Adipose tissue (tissue), 3 donors: ENCODE measurements at regions not wholly inside any gene's neighbourhood (a gene's known extent, or its start where the extent isn't known, plus 50 kb on each side); places are given as distances from the start of the nearest gene placed in this dataset.
"Not testable (repeated sequence)": the region's sequence is repeated elsewhere in the genome, so short reads cannot be mapped to it uniquely, and the experiment has no call there.

ENCODE experiments used
- H3K27ac ChIP-seq: one replicate; pipeline ENCODE4 v1.5.1; 2013; ENCODE audit warnings: low read depth, low read length
- WGBS, 3 donors: extraction: QIAGEN DNeasy Blood & Tissue Kit; methylation state at CpG; one replicate each; pipeline ENCODE4 v1.1.7; 2013; 5-methylcytosine and 5-hydroxymethylcytosine counted together
- donor health status: healthy with polysubstance abuse.
- donor health status: Bipolar disorder and iron deficiency.
- donor health status: healthy.

GRCh38 chr1:219417610-219418009, 195.3 kb downstream of the ZC3H11B start:
- 87 to 94% (median 93%) methylated on average over 3 of the region's 3 CpGs for WGBS, 3 donors

GRCh38 chr1:219416598-219417238, 196.2 kb downstream of the ZC3H11B start:
- 26 to 31% (median 30%) methylated on average over 1 of the region's 1 CpG for WGBS, 3 donors
- H3K27ac ChIP-seq = no peak overlapping the region

More at GRCh38 chr1:219417610-219418009, 195.3 kb downstream of the ZC3H11B start:
- H3K27ac ChIP-seq = no peak overlapping the region

GRCh38 chr1:219415915-219416314, 197.0 kb downstream of the ZC3H11B start:
- 94 to 96% (median 94%) methylated on average over 2 of the region's 2 CpGs for WGBS, 3 donors

GRCh38 chr1:219415433-219415832, 197.5 kb downstream of the ZC3H11B start:
- WGBS, 3 donors = 94 to 100% (median 95%) methylated on average over 2 of the region's 2 CpGs

More at GRCh38 chr1:219415915-219416314, 197.0 kb downstream of the ZC3H11B start:
- no peak overlapping the region for H3K27ac ChIP-seq

GRCh38 chr1:219414250-219414649, 198.7 kb downstream of the ZC3H11B start:
- 84 to 91% (median 86%) methylated on average over 4 of the region's 4 CpGs for WGBS, 3 donors
- H3K27ac ChIP-seq = no peak overlapping the region

More at GRCh38 chr1:219415433-219415832, 197.5 kb downstream of the ZC3H11B start:
- no peak overlapping the region for H3K27ac ChIP-seq

- no peak overlapping the region for H3K27ac ChIP-seq
- WGBS, 3 donors = 21 to 65% (median 49%) methylated on average over 1 of the region's 1 CpG
These were observed 199.4 kb downstream of the ZC3H11B start for GRCh38 chr1:219413536-219413935.

GRCh38 chr1:219412772-219413171, 200.1 kb downstream of the ZC3H11B start:
- 79 to 90% (median 83%) methylated on average over 3 of the region's 3 CpGs for WGBS, 3 donors

GRCh38 chr1:219410721-219411120, 202.2 kb downstream of the ZC3H11B start:
- H3K27ac ChIP-seq = not testable (repeated sequence)
- WGBS, 3 donors = 96 to 98% (median 97%) methylated on average over 9 to 16 of the region's 22 CpGs

More at GRCh38 chr1:219412772-219413171, 200.1 kb downstream of the ZC3H11B start:
- H3K27ac ChIP-seq = no peak overlapping the region

GRCh38 chr1:219405531-219406331, 207.2 kb downstream of the ZC3H11B start:
- no peak overlapping the region for H3K27ac ChIP-seq
- 87 to 96% (median 92%) methylated on average over 6 of the region's 6 CpGs for WGBS, 3 donors

GRCh38 chr1:219404629-219405028, 208.3 kb downstream of the ZC3H11B start:
- 84 to 91% (median 89%) methylated on average over 1 of the region's 1 CpG for WGBS, 3 donors
- no peak overlapping the region for H3K27ac ChIP-seq

GRCh38 chr1:219402925-219403324, 210.0 kb downstream of the ZC3H11B start:
- H3K27ac ChIP-seq = no peak overlapping the region

GRCh38 chr1:219401724-219402625, 210.9 kb downstream of the ZC3H11B start:
- no peak overlapping the region for H3K27ac ChIP-seq

GRCh38 chr1:219399446-219399845, 213.5 kb downstream of the ZC3H11B start:
- WGBS, 3 donors = 89 to 90% (median 90%) methylated on average over 5 of the region's 5 CpGs
- no peak overlapping the region for H3K27ac ChIP-seq

GRCh38 chr1:219398815-219399396, 214.0 kb downstream of the ZC3H11B start:
- WGBS, 3 donors = 76 to 81% (median 77%) methylated on average over 2 of the region's 2 CpGs
- no peak overlapping the region for H3K27ac ChIP-seq

GRCh38 chr1:219397511-219397910, 215.4 kb downstream of the ZC3H11B start:
- WGBS, 3 donors = 43 to 64% (median 57%) methylated on average over 1 of the region's 1 CpG
- H3K27ac ChIP-seq = no peak overlapping the region

GRCh38 chr1:219391297-219391696, 217.6 kb downstream of the LYPLAL1 start:
- no peak overlapping the region for H3K27ac ChIP-seq

GRCh38 chr1:219387211-219387610, 213.5 kb downstream of the LYPLAL1 start:
- 56 to 67% (median 65%) methylated on average over 1 of the region's 1 CpG for WGBS, 3 donors
- no peak overlapping the region for H3K27ac ChIP-seq

GRCh38 chr1:219385787-219386427, 212.2 kb downstream of the LYPLAL1 start:
- WGBS, 3 donors = 54 to 81% (median 81%) methylated on average over 3 of the region's 3 CpGs
- H3K27ac ChIP-seq = no peak overlapping the region
